H9 (cell line): ENCODE measurements at regions not wholly inside any gene's neighbourhood (a gene's known extent, or its start where the extent isn't known, plus 50 kb on each side); places are given as distances from the start of the nearest gene placed in this dataset.
"Not testable (repeated sequence)": the region's sequence is repeated elsewhere in the genome, so short reads cannot be mapped to it uniquely, and the experiment has no call there.

ENCODE experiments used
- DNase-seq: peaks from one replicate; pipeline ENCODE4 v3.0.0-alpha.2; 2017
- H2AFZ ChIP-seq: one replicate; pipeline ENCODE4 v1.6.1; 2013; ENCODE audit warnings: mild to moderate bottlenecking, low read length, control low read depth, moderate library complexity
- H2AK5ac ChIP-seq: 2 replicates; pipeline ENCODE4 v1.6.1; 2013; ENCODE audit warnings: low read length, control low read depth, mixed read lengths; ENCODE audit not compliant: insufficient read length
- H2BK120ac ChIP-seq: one replicate; pipeline ENCODE4 v1.6.1; 2013; ENCODE audit warnings: low read depth, mild to moderate bottlenecking, low read length, control low read depth, inconsistent platforms; ENCODE audit not compliant: poor library complexity, severe bottlenecking
- H2BK12ac ChIP-seq: 2 replicates; pipeline ENCODE4 v1.6.1; 2013; ENCODE audit warnings: low read length, control low read depth, mixed read lengths, low read depth; ENCODE audit not compliant: insufficient read length
- H2BK15ac ChIP-seq: 2 replicates; pipeline ENCODE4 v1.6.1; 2013; ENCODE audit warnings: low read depth, low read length, control low read depth
- H2BK20ac ChIP-seq: one replicate; pipeline ENCODE4 v1.6.1; 2013; ENCODE audit warnings: low read depth, mild to moderate bottlenecking, low read length, control low read depth, inconsistent platforms; ENCODE audit not compliant: poor library complexity, severe bottlenecking
- H2BK5ac ChIP-seq: 2 replicates; pipeline ENCODE4 v1.6.1; 2013; ENCODE audit warnings: low read length, control low read depth, mixed read lengths; ENCODE audit not compliant: insufficient read length
- H3K14ac ChIP-seq: 2 replicates; pipeline ENCODE4 v1.6.1; 2013; ENCODE audit warnings: low read length, control low read depth; ENCODE audit not compliant: insufficient read depth
- H3K18ac ChIP-seq: 2 replicates; pipeline ENCODE4 v1.6.1; 2013; ENCODE audit warnings: low read depth, mild to moderate bottlenecking, mixed read lengths, low read length, control low read depth; ENCODE audit not compliant: insufficient read length
- H3K23ac ChIP-seq: 2 replicates; pipeline ENCODE4 v1.6.1; 2013; ENCODE audit warnings: low read length, control low read depth, mixed read lengths, low read depth; ENCODE audit not compliant: insufficient read length
- H3K23me2 ChIP-seq: 2 replicates; pipeline ENCODE4 v1.6.1; 2013; ENCODE audit warnings: low read depth, mild to moderate bottlenecking, mixed read lengths, low read length, control low read depth; ENCODE audit not compliant: insufficient read length, poor library complexity, severe bottlenecking
- H3K27ac ChIP-seq: 2 replicates; pipeline ENCODE4 v1.5.1; 2013; ENCODE audit warnings: low read length, control low read depth, mixed read lengths, low read depth; ENCODE audit not compliant: insufficient read length
- H3K27me3 ChIP-seq: 2 replicates; pipeline ENCODE4 v1.6.1; 2013; ENCODE audit warnings: low read length, control low read depth, inconsistent platforms; ENCODE audit not compliant: insufficient read depth
- H3K4ac ChIP-seq: 2 replicates; pipeline ENCODE4 v1.6.1; 2013; ENCODE audit warnings: low read depth, mild to moderate bottlenecking, control low read depth, inconsistent platforms, low read length, moderate library complexity
- H3K4me1 ChIP-seq: 2 replicates; pipeline ENCODE4 v1.6.1; 2013; ENCODE audit warnings: low read length, control low read depth, inconsistent platforms; ENCODE audit not compliant: insufficient read depth
- H3K4me2 ChIP-seq: 2 replicates; pipeline ENCODE4 v1.6.1; 2013; ENCODE audit warnings: low read length, control low read depth, mixed read lengths; ENCODE audit not compliant: insufficient read length, insufficient read depth
- H3K56ac ChIP-seq: 2 replicates; pipeline ENCODE4 v1.6.1; 2013; ENCODE audit warnings: low read depth, mild to moderate bottlenecking, mixed read lengths, low read length, control low read depth; ENCODE audit not compliant: insufficient read length
- H3K79me1 ChIP-seq: 2 replicates; pipeline ENCODE4 v1.6.1; 2013; ENCODE audit warnings: low read depth, mild to moderate bottlenecking, moderate library complexity, low read length, control low read depth, inconsistent platforms; ENCODE audit not compliant: insufficient read depth, poor library complexity, severe bottlenecking
- H3K79me2 ChIP-seq: 2 replicates; pipeline ENCODE4 v1.6.1; 2013; ENCODE audit warnings: low read length, control low read depth, inconsistent platforms; ENCODE audit not compliant: insufficient read depth
- H3K9ac ChIP-seq: 2 replicates; pipeline ENCODE4 v1.6.1; 2013; ENCODE audit warnings: low read length, control low read depth, mixed read lengths; ENCODE audit not compliant: insufficient read length; ENCODE audit errors: extremely low read depth
- H3K9me3 ChIP-seq: one replicate; pipeline ENCODE4 v1.6.1; 2013; ENCODE audit warnings: low read depth, low read length, inconsistent platforms; ENCODE audit not compliant: control insufficient read depth
- H3T11ph ChIP-seq: one replicate; pipeline ENCODE4 v1.6.1; 2013; ENCODE audit warnings: mild to moderate bottlenecking, low read length, control low read depth, inconsistent platforms
- H4K20me1 ChIP-seq: one replicate; pipeline ENCODE4 v1.6.1; 2013; ENCODE audit not compliant: control insufficient read depth, insufficient read length, insufficient read depth
- H4K5ac ChIP-seq: 2 replicates; pipeline ENCODE4 v1.6.1; 2013; ENCODE audit warnings: low read depth, mild to moderate bottlenecking, mixed read lengths, low read length, control low read depth; ENCODE audit not compliant: insufficient read length
- H4K8ac ChIP-seq: replicated peaks from 2 replicates; pipeline ENCODE4 v1.6.1; 2013; ENCODE audit warnings: low read length, control low read depth, mixed read lengths, low read depth; ENCODE audit not compliant: insufficient read length
- H4K91ac ChIP-seq: 2 replicates; pipeline ENCODE4 v1.6.1; 2013; ENCODE audit warnings: low read depth, mild to moderate bottlenecking, moderate library complexity, mixed read lengths, low read length, control low read depth; ENCODE audit not compliant: insufficient read length
- H3K27ac Mint-ChIP-seq, 3 experiments: 2 replicates in 2 of 3; 3 replicates in 1 of 3; pipeline ENCODE4 v1.8.0; 2020 to 2021; ENCODE audit warnings: mixed read lengths in 3 of 3, mild to moderate bottlenecking in 1 of 3, moderate library complexity in 1 of 3
- H3K27me3 Mint-ChIP-seq: 2 replicates; pipeline ENCODE4 v1.8.0; 2021; ENCODE audit warnings: low read depth, mild to moderate bottlenecking, moderate library complexity, mixed read lengths
- H3K36me3 Mint-ChIP-seq, 3 experiments: 2 replicates in 2 of 3; 3 replicates in 1 of 3; pipeline ENCODE4 v1.8.0; 2020 to 2021; ENCODE audit warnings: low read depth in 3 of 3, mixed read lengths in 3 of 3; ENCODE audit not compliant: insufficient read depth in 1 of 3
- H3K4me1 Mint-ChIP-seq, 2 experiments: 2 replicates each; pipeline ENCODE4 v1.8.0; 2020; ENCODE audit warnings: mixed read lengths in 2 of 2
- H3K4me3 Mint-ChIP-seq, 2 experiments: 2 replicates in 1 of 2; 3 replicates in 1 of 2; pipeline ENCODE4 v1.8.0; 2020 to 2021; ENCODE audit warnings: mild to moderate bottlenecking in 2 of 2, mixed read lengths in 2 of 2, moderate library complexity in 1 of 2
- H3K9me3 Mint-ChIP-seq, 2 experiments: 2 replicates in 1 of 2; 3 replicates in 1 of 2; pipeline ENCODE4 v1.8.0; 2020; ENCODE audit warnings: mild to moderate bottlenecking in 2 of 2, mixed read lengths in 2 of 2, moderate library complexity in 1 of 2
- WGBS: extraction: QIAGEN DNeasy Blood & Tissue Kit; methylation state at CpG from one replicate; pipeline ENCODE4 v1.1.7; 2013; ENCODE audit warnings: missing lambda C conversion rate, low lambda C conversion rate, mixed read lengths; ENCODE audit not compliant: insufficient read length; ENCODE audit errors: extremely low coverage; 5-methylcytosine and 5-hydroxymethylcytosine counted together

DNA sequence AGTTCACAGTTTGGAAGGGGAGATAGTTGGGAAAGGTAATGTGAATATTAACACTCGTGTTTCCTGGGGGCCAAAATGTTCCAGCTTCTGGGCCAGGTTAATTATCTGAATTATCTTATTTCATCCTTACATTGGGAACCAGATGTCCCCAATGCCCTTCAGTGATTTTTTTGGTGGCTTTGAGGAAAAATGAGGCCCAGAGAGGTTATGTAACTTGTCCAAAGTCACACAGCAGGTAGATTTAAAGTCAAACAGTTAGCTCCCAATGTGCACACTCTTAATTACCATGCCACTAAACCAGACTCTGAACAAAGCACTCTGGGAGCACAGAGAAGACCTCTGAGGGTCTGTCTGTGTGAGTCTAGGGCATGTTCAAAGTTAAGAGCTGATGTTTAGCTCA lies 259.9 kb upstream of the PLGLB2 start:
- H3K79me2 ChIP-seq, H3K4me2 ChIP-seq, H3K27me3 Mint-ChIP-seq, H3K23ac ChIP-seq, H3K36me3 Mint-ChIP-seq, H3K27me3 ChIP-seq, H2BK12ac ChIP-seq, H3K56ac ChIP-seq, H3K18ac ChIP-seq, H3K9me3 Mint-ChIP-seq, H3K4ac ChIP-seq, H2AFZ ChIP-seq, H3T11ph ChIP-seq, H3K79me1 ChIP-seq, H3K4me1 Mint-ChIP-seq, H3K9me3 ChIP-seq, H3K27ac Mint-ChIP-seq, H4K91ac ChIP-seq, H3K23me2 ChIP-seq, H4K8ac ChIP-seq, H2BK20ac ChIP-seq, H2BK120ac ChIP-seq, DNase-seq, H4K5ac ChIP-seq, H3K9ac ChIP-seq, H3K14ac ChIP-seq, H2BK5ac ChIP-seq, H3K4me3 Mint-ChIP-seq, H3K27ac ChIP-seq, H2BK15ac ChIP-seq, H3K4me1 ChIP-seq, H4K20me1 ChIP-seq, H2AK5ac ChIP-seq: not testable (repeated sequence)
- WGBS, result no CpG with 5 or more reads among the region's 1 CpG

- H4K91ac ChIP-seq, H3K14ac ChIP-seq, H2BK120ac ChIP-seq, H3K27ac ChIP-seq, H3K4me3 Mint-ChIP-seq, H2AFZ ChIP-seq, H3K27ac Mint-ChIP-seq, H3K27me3 ChIP-seq, H2BK5ac ChIP-seq, H2BK12ac ChIP-seq, H4K20me1 ChIP-seq, H3K23ac ChIP-seq, H2BK15ac ChIP-seq, H3K56ac ChIP-seq, H3K4me1 Mint-ChIP-seq, H2BK20ac ChIP-seq, H2AK5ac ChIP-seq, H4K5ac ChIP-seq, H3K23me2 ChIP-seq, H3K79me2 ChIP-seq, DNase-seq, H3K4ac ChIP-seq, H3K36me3 Mint-ChIP-seq, H3K4me2 ChIP-seq, H3T11ph ChIP-seq, H3K9ac ChIP-seq, H3K27me3 Mint-ChIP-seq, H3K9me3 Mint-ChIP-seq, H3K9me3 ChIP-seq, H3K79me1 ChIP-seq, H4K8ac ChIP-seq, H3K18ac ChIP-seq, H3K4me1 ChIP-seq: not testable (repeated sequence)
- WGBS, result no CpG with 5 or more reads among the region's 3 CpGs
These were observed 258.9 kb upstream of the PLGLB2 start for GRCh38 chr2:87488991-87489390.
